Testis (tissue), 2 donors: ENCODE measurements at regions not wholly inside any gene's neighbourhood (a gene's known extent, or its start where the extent isn't known, plus 50 kb on each side); places are given as distances from the start of the nearest gene placed in this dataset.
"Not testable (repeated sequence)": the region's sequence is repeated elsewhere in the genome, so short reads cannot be mapped to it uniquely, and the experiment has no call there.

Source experiments
- CTCF ChIP-seq, 3 experiments: fragments of 450-650 bp in 2 of 3; fragments of 200-600 bp in 1 of 3; sonication (generic) in 1 of 3; IDR thresholded peaks; one replicate each; pipeline ENCODE4 v1.5.1; 2016 to 2019; ENCODE audit warnings: antibody characterized with exemption in 3 of 3, mild to moderate bottlenecking in 2 of 3, moderate library complexity in 1 of 3
- POLR2A ChIP-seq: fragments of 450-650 bp; IDR thresholded peaks from one replicate; pipeline ENCODE4 v1.6.1; 2017; ENCODE audit warnings: antibody characterized with exemption, mild to moderate bottlenecking, moderate library complexity

- TF ChIP-seq CTCF (IDR thresholded peaks at IDR 0.05); POLR2A: not testable (repeated sequence)
Observed at GRCh38 chr12:8375122-8375521, 80.6 kb upstream of the CLEC6A start.
